Astrocyte (in vitro differentiated cells and primary cell): ENCODE measurements at regions not wholly inside any gene's neighbourhood (a gene's known extent, or its start where the extent isn't known, plus 50 kb on each side); places are given as distances from the start of the nearest gene placed in this dataset.

Source experiments
- DNase-seq: peaks from one replicate; pipeline ENCODE4 v3.0.0-alpha.2; 2010; ENCODE audit warnings: low read depth
- FAIRE-seq: peaks from 2 replicates; lab custom pipeline; 2011; peaks lifted over from hg19 to GRCh38; lab: Jason Lieb, UNC
- H2AFZ ChIP-seq: 2 replicates; pipeline ENCODE4 v1.6.0; 2012; ENCODE audit warnings: low read depth, low read length, inconsistent platforms
- H3K27ac ChIP-seq: 2 replicates; pipeline ENCODE4 v1.5.1; 2011; ENCODE audit warnings: low read depth, low read length, inconsistent platforms
- H3K27me3 ChIP-seq: 2 replicates; pipeline ENCODE4 v1.6.0; 2011; ENCODE audit warnings: low read length, inconsistent platforms; ENCODE audit not compliant: insufficient read depth
- H3K36me3 ChIP-seq: 2 replicates; pipeline ENCODE4 v1.5.1; 2011; ENCODE audit warnings: low read length, inconsistent platforms; ENCODE audit not compliant: insufficient read depth
- H3K4me1 ChIP-seq: 2 replicates; pipeline ENCODE4 v1.5.1; 2011; ENCODE audit warnings: low read length, inconsistent platforms; ENCODE audit not compliant: insufficient read depth
- H3K4me2 ChIP-seq: 2 replicates; pipeline ENCODE4 v1.6.0; 2012; ENCODE audit warnings: low read length, inconsistent platforms
- H3K4me3 ChIP-seq: 2 replicates; pipeline ENCODE4 v1.5.1; 2011; ENCODE audit warnings: low read depth, mild to moderate bottlenecking, low read length, inconsistent platforms; ENCODE audit not compliant: insufficient read depth
- H3K79me2 ChIP-seq: 2 replicates; pipeline ENCODE4 v1.6.0; 2012; ENCODE audit warnings: mild to moderate bottlenecking, low read length, inconsistent platforms; ENCODE audit not compliant: insufficient read depth
- H3K9ac ChIP-seq: 2 replicates; pipeline ENCODE4 v1.6.0; 2012; ENCODE audit warnings: mild to moderate bottlenecking, low read length, inconsistent platforms
- H3K9me3 ChIP-seq: 2 replicates; pipeline ENCODE4 v1.5.1; 2012; ENCODE audit warnings: low read depth, mild to moderate bottlenecking, low read length, inconsistent platforms; ENCODE audit not compliant: insufficient read depth
- H4K20me1 ChIP-seq: 2 replicates; pipeline ENCODE4 v1.6.0; 2012; ENCODE audit warnings: low read length, inconsistent platforms; ENCODE audit not compliant: insufficient read depth
- H3K27ac Mint-ChIP-seq: one replicate; pipeline ENCODE4 v1.8.0; 2021; ENCODE audit warnings: mild to moderate bottlenecking, mixed read lengths; ENCODE audit not compliant: unreplicated experiment
- H3K27me3 Mint-ChIP-seq: one replicate; pipeline ENCODE4 v1.8.0; 2021; ENCODE audit warnings: low read depth, mixed read lengths; ENCODE audit not compliant: unreplicated experiment
- H3K36me3 Mint-ChIP-seq: one replicate; pipeline ENCODE4 v1.8.0; 2021; ENCODE audit warnings: low read depth, mixed read lengths; ENCODE audit not compliant: unreplicated experiment
- H3K4me1 Mint-ChIP-seq: one replicate; pipeline ENCODE4 v1.8.0; 2021; ENCODE audit warnings: low read depth, mixed read lengths; ENCODE audit not compliant: unreplicated experiment
- H3K4me3 Mint-ChIP-seq: one replicate; pipeline ENCODE4 v1.8.0; 2021; ENCODE audit warnings: mild to moderate bottlenecking, moderate library complexity, mixed read lengths; ENCODE audit not compliant: unreplicated experiment
- H3K9me3 Mint-ChIP-seq: one replicate; pipeline ENCODE4 v1.8.0; 2021; ENCODE audit warnings: mild to moderate bottlenecking, mixed read lengths; ENCODE audit not compliant: unreplicated experiment
- CTCF ChIP-seq: IDR thresholded peaks from 2 replicates; pipeline ENCODE4 v1.5.1; 2011; ENCODE audit warnings: low read depth, mild to moderate bottlenecking, inconsistent platforms, low read length, moderate library complexity; ENCODE audit not compliant: insufficient read depth
- EZH2 ChIP-seq: IDR thresholded peaks from 2 replicates; pipeline ENCODE4 v1.6.1; 2012; ENCODE audit warnings: mild to moderate bottlenecking, low read length, inconsistent platforms; ENCODE audit not compliant: insufficient read depth

GRCh38 chr16:79665970-79666369 lies 65.4 kb upstream of the MAF start:
- no peaks in the 10 kb centered on the region for H3K9me3 ChIP-seq
- Mint-ChIP-seq H3K27me3 (no peaks in the 10 kb centered on the region), H3K4me1 (peaks cover 13% of the 10 kb centered on the region), H3K36me3 (no peaks in the 10 kb centered on the region), H3K4me3 (no peak overlapping the region), H3K9me3 (peaks cover 19% of the 10 kb centered on the region), H3K27ac (no peak overlapping the region)
- FAIRE-seq = peak; percentile 37
- no peaks in the 10 kb centered on the region for H3K4me1 ChIP-seq
- DNase-seq = no peak
- H3K4me2 ChIP-seq = no peak overlapping the region
- no peaks in the 10 kb centered on the region for H3K36me3 ChIP-seq
- TF ChIP-seq CTCF = no peak
- no peak for TF ChIP-seq EZH2
- no peak overlapping the region for H3K27ac ChIP-seq
- H3K79me2 ChIP-seq = no peaks in the 10 kb centered on the region
- no peak overlapping the region for H2AFZ ChIP-seq
- no peak overlapping the region for H3K9ac ChIP-seq
- no peak overlapping the region for H3K4me3 ChIP-seq
- H3K27me3 ChIP-seq = no peaks in the 10 kb centered on the region
- no peaks in the 10 kb centered on the region for H4K20me1 ChIP-seq

- H3K27ac ChIP-seq = no peak overlapping the region
- peaks cover 17% of the 10 kb centered on the region for H3K9me3 Mint-ChIP-seq
- no peak overlapping the region for H3K27ac Mint-ChIP-seq
- FAIRE-seq (no peak), DNase-seq (no peak)
- no peaks in the 10 kb centered on the region for H3K36me3 Mint-ChIP-seq
- no peaks in the 10 kb centered on the region for H3K9me3 ChIP-seq
- no peaks in the 10 kb centered on the region for H3K4me1 ChIP-seq
- no peaks in the 10 kb centered on the region for H3K36me3 ChIP-seq
- H3K79me2 ChIP-seq = no peaks in the 10 kb centered on the region
- TF ChIP-seq CTCF (no peak), EZH2 (no peak)
- H3K4me3 ChIP-seq = no peak overlapping the region
- H2AFZ ChIP-seq = no peak overlapping the region
- no peak overlapping the region for H3K4me2 ChIP-seq
- H3K4me1 Mint-ChIP-seq = peaks cover 13% of the 10 kb centered on the region
- no peaks in the 10 kb centered on the region for H3K27me3 ChIP-seq
- no peak overlapping the region for H3K9ac ChIP-seq
- no peaks in the 10 kb centered on the region for H3K27me3 Mint-ChIP-seq
- H4K20me1 ChIP-seq = no peaks in the 10 kb centered on the region
- no peak overlapping the region for H3K4me3 Mint-ChIP-seq
Observed at GRCh38 chr16:79664407-79664806, 63.9 kb upstream of the MAF start.

GRCh38 chr16:79662669-79663313 lies 62.3 kb upstream of the MAF start:
- H3K9ac ChIP-seq = no peak overlapping the region
- DNase-seq (no peak), FAIRE-seq (no peak)
- H3K27ac ChIP-seq = no peak overlapping the region
- H3K4me3 ChIP-seq = no peak overlapping the region
- no peaks in the 10 kb centered on the region for H3K27me3 ChIP-seq
- no peaks in the 10 kb centered on the region for H3K36me3 ChIP-seq
- no peaks in the 10 kb centered on the region for H3K9me3 ChIP-seq
- no peak overlapping the region for H2AFZ ChIP-seq
- TF ChIP-seq CTCF (no peak), EZH2 (no peak)
- no peak overlapping the region for H3K4me2 ChIP-seq
- H3K27ac Mint-ChIP-seq = no peak overlapping the region
- H3K9me3 Mint-ChIP-seq = peaks cover 13% of the 10 kb centered on the region
- no peaks in the 10 kb centered on the region for H3K79me2 ChIP-seq
- H3K4me3 Mint-ChIP-seq = no peak overlapping the region
- no peaks in the 10 kb centered on the region for H3K27me3 Mint-ChIP-seq
- no peaks in the 10 kb centered on the region for H3K36me3 Mint-ChIP-seq
- no peaks in the 10 kb centered on the region for H4K20me1 ChIP-seq
- H3K4me1 ChIP-seq = peaks cover 12% of the 10 kb centered on the region
- H3K4me1 Mint-ChIP-seq = peaks cover 23% of the 10 kb centered on the region
